ENCODE measurements at regions not wholly inside any gene's neighbourhood (a gene's known extent, or its start where the extent isn't known, plus 50 kb on each side); places are given as distances from the start of the nearest gene placed in this dataset.

GRCh38 chr1:34606504-34606903, 148.3 kb upstream of the GJB5 start:
- Histone ChIP-seq H3K4me3 (ENCODE audit: low read depth, low read length) (no peak overlapping the region), H3K9me3 (ENCODE audit: control insufficient read depth, insufficient read depth, low read depth, low read length) (no peaks in the 10 kb centered on the region), H3K27ac (ENCODE audit: extremely low read depth, low read depth, low read length) (no peak overlapping the region), H3K36me3 (ENCODE audit: control insufficient read depth in 2 of 2, insufficient read depth in 1 of 2, low read length in 2 of 2) (no peaks in the 10 kb centered on the region), H3K4me1 (ENCODE audit: control insufficient read depth, insufficient read depth, low read length) (no peaks in the 10 kb centered on the region)
- ChIA-PET CTCF (no interaction called here), POLR2A (no interaction called here)
- no peak for TF ChIP-seq ZNF529 (tag by site-specific recombination; IDR thresholded peaks at IDR 0.05; ENCODE audit: insufficient replicate concordance)
- no peak for TF ChIP-seq ZNF777 (tag by site-specific recombination; IDR thresholded peaks at IDR 0.05; ENCODE audit: borderline replicate concordance)
- TF ChIP-seq ZNF133 (tag by site-specific recombination; IDR thresholded peaks at IDR 0.05): no peak
- no peak for TF ChIP-seq ZNF785 (tag by site-specific recombination; IDR thresholded peaks at IDR 0.05)
- no peak for TF ChIP-seq ZSCAN30 (tag by site-specific recombination; IDR thresholded peaks at IDR 0.05)
- no peak for TF ChIP-seq ZNF501 (tag by site-specific recombination; IDR thresholded peaks at IDR 0.05)
- TF ChIP-seq ZNF658 (tag by site-specific recombination; IDR thresholded peaks at IDR 0.05): no peak
- TF ChIP-seq ZIC2 (tag by site-specific recombination; IDR thresholded peaks at IDR 0.05): no peak
- no peak for TF ChIP-seq ZNF341 (tag by site-specific recombination; IDR thresholded peaks at IDR 0.05; ENCODE audit: low read depth)
- no peak for TF ChIP-seq ZFP41 (tag by site-specific recombination; IDR thresholded peaks at IDR 0.05; ENCODE audit: borderline replicate concordance)
- TF ChIP-seq ZSCAN16 (tag by site-specific recombination; IDR thresholded peaks at IDR 0.05): no peak
- TF ChIP-seq ZNF302 (tag by site-specific recombination; IDR thresholded peaks at IDR 0.05; ENCODE audit: low read depth): no peak

GRCh38 chr1:34610063-34610462, 144.8 kb upstream of the GJB5 start:
- TF ChIP-seq ZNF248 (tag by site-specific recombination; IDR thresholded peaks at IDR 0.05): no peak
- TF ChIP-seq KLF16 (tag by site-specific recombination; IDR thresholded peaks at IDR 0.05): no peak
- no peak for TF ChIP-seq ZNF654 (tag by site-specific recombination; IDR thresholded peaks at IDR 0.05; ENCODE audit: low read depth)
- no peak for TF ChIP-seq ZNF777 (tag by site-specific recombination; IDR thresholded peaks at IDR 0.05; ENCODE audit: borderline replicate concordance)
- no peak for TF ChIP-seq ZFP37 (tag by site-specific recombination; IDR thresholded peaks at IDR 0.05)
- TF ChIP-seq TCF7L2 (IDR thresholded peaks at IDR 0.05; ENCODE audit: borderline replicate concordance, low read depth, low read length): no peak
- TF ChIP-seq ZNF155 (tag by site-specific recombination; IDR thresholded peaks at IDR 0.05): no peak
- TF ChIP-seq IKZF3 (tag by site-specific recombination; IDR thresholded peaks at IDR 0.05): no peak
- TF ChIP-seq ZNF473 (tag by site-specific recombination; IDR thresholded peaks at IDR 0.05): no peak
- no peak for TF ChIP-seq ZBTB48 (tag by site-specific recombination; IDR thresholded peaks at IDR 0.05)
- TF ChIP-seq ATF2 (tag by site-specific recombination; IDR thresholded peaks at IDR 0.05; ENCODE audit: low read depth): no peak
- TF ChIP-seq ZNF292 (tag by site-specific recombination; IDR thresholded peaks at IDR 0.05; ENCODE audit: borderline replicate concordance, low read depth): no peak
- TF ChIP-seq ZNF791 (tag by site-specific recombination; IDR thresholded peaks at IDR 0.05): no peak
- no peak for TF ChIP-seq ZNF792 (tag by site-specific recombination; IDR thresholded peaks at IDR 0.05)
- ChIA-PET CTCF (interaction anchor here (1.1 kb wide), 1 partner anchor 11 kb away, joined by 4 read pairs; no protein-coding TSS in a partner anchor), POLR2A (no interaction called here)

GRCh38 chr1:34611571-34611970, 143.3 kb upstream of the GJB5 start:
- Histone ChIP-seq H3K9me3 (ENCODE audit: control insufficient read depth, insufficient read depth, low read depth, low read length) (no peaks in the 10 kb centered on the region), H3K27ac (ENCODE audit: extremely low read depth, low read depth, low read length) (no peak overlapping the region), H3K4me3 (ENCODE audit: low read depth, low read length) (no peak overlapping the region), H3K36me3 (ENCODE audit: control insufficient read depth in 2 of 2, insufficient read depth in 1 of 2, low read length in 2 of 2) (no peaks in the 10 kb centered on the region), H3K4me1 (ENCODE audit: control insufficient read depth, insufficient read depth, low read length) (no peaks in the 10 kb centered on the region)
- CTCF ChIA-PET: no interaction called here
- POLR2A ChIA-PET: no interaction called here
- no peak for TF ChIP-seq ZBTB7A (tag by site-specific recombination; IDR thresholded peaks at IDR 0.05; ENCODE audit: low read depth)
- TF ChIP-seq ZNF426 (tag by site-specific recombination; IDR thresholded peaks at IDR 0.05): no peak
- TF ChIP-seq ZBTB10 (tag by site-specific recombination; IDR thresholded peaks at IDR 0.05): no peak
- no peak for TF ChIP-seq ZNF580 (tag by site-specific recombination; IDR thresholded peaks at IDR 0.05)
- TF ChIP-seq SALL2 (tag by site-specific recombination; IDR thresholded peaks at IDR 0.05; ENCODE audit: borderline replicate concordance): no peak
- TF ChIP-seq ZNF624 (tag by site-specific recombination; IDR thresholded peaks at IDR 0.05): no peak
- TF ChIP-seq FEZF1 (tag by site-specific recombination; IDR thresholded peaks at IDR 0.05): no peak

More at GRCh38 chr1:34610063-34610462, 144.8 kb upstream of the GJB5 start:
- no peak overlapping the region for H3K4me3 ChIP-seq (ENCODE audit: low read depth, low read length)
- no peak overlapping the region for H3K27ac ChIP-seq (ENCODE audit: extremely low read depth, low read depth, low read length)
- H3K36me3 ChIP-seq (ENCODE audit: control insufficient read depth in 2 of 2, insufficient read depth in 1 of 2, low read length in 2 of 2): no peaks in the 10 kb centered on the region
- H3K9me3 ChIP-seq (ENCODE audit: control insufficient read depth, insufficient read depth, low read depth, low read length): no peaks in the 10 kb centered on the region
- no peaks in the 10 kb centered on the region for H3K4me1 ChIP-seq (ENCODE audit: control insufficient read depth, insufficient read depth, low read length)
